Natural killer cell (primary cell): ENCODE measurements at regions not wholly inside any gene's neighbourhood (a gene's known extent, or its start where the extent isn't known, plus 50 kb on each side); places are given as distances from the start of the nearest gene placed in this dataset.

Experiments used
- ATAC-seq, 3 donors: fragments of 150-1000 bp in 2 of 3; fragments of 200-7000 bp in 1 of 3; cut with Tn5 transposase; 1 replicate in 1 of 3; 2 replicates in 2 of 3; pipeline ENCODE4 v1.10.0; 2021; ENCODE audit warnings: mild to moderate bottlenecking in 2 of 3, moderate library complexity in 2 of 3
- DNase-seq, 2 donors: peaks; one replicate each; pipeline versions ENCODE4 v3.0.0 to v3.0.0-alpha.2; 2013 to 2021; ENCODE audit warnings: mixed read lengths in 1 of 2
- H3K27ac ChIP-seq: one replicate; pipeline ENCODE4 v1.5.1; 2013; ENCODE audit warnings: mild to moderate bottlenecking, low read length
- H3K27me3 ChIP-seq: one replicate; pipeline ENCODE4 v1.6.1; 2013; ENCODE audit warnings: low read length; ENCODE audit not compliant: control insufficient read depth, insufficient read depth
- H3K36me3 ChIP-seq: one replicate; pipeline ENCODE4 v1.6.1; 2013; ENCODE audit warnings: low read length; ENCODE audit not compliant: control insufficient read depth, insufficient read depth
- H3K4me1 ChIP-seq: one replicate; pipeline ENCODE4 v1.6.1; 2013; ENCODE audit warnings: low read length; ENCODE audit not compliant: control insufficient read depth, insufficient read depth
- H3K4me3 ChIP-seq: one replicate; pipeline ENCODE4 v1.5.1; 2013; ENCODE audit warnings: low read length
- H3K9me3 ChIP-seq: one replicate; pipeline ENCODE4 v1.6.1; 2013; ENCODE audit warnings: low read length; ENCODE audit not compliant: control insufficient read depth, insufficient read depth
- H3K27ac Mint-ChIP-seq, 2 donors: one replicate each; pipeline ENCODE4 v1.8.0; 2022; ENCODE audit warnings: mild to moderate bottlenecking in 2 of 2, mixed read lengths in 2 of 2, moderate library complexity in 1 of 2
- H3K27me3 Mint-ChIP-seq, 2 donors: one replicate each; pipeline ENCODE4 v1.8.0; 2022; ENCODE audit warnings: low read depth in 2 of 2, mixed read lengths in 2 of 2
- H3K36me3 Mint-ChIP-seq: one replicate; pipeline ENCODE4 v1.8.0; 2022; ENCODE audit warnings: mixed read lengths
- H3K4me1 Mint-ChIP-seq, 2 donors: one replicate each; pipeline ENCODE4 v1.8.0; 2022; ENCODE audit warnings: mixed read lengths in 2 of 2
- H3K4me3 Mint-ChIP-seq: one replicate; pipeline ENCODE4 v1.8.0; 2022; ENCODE audit warnings: mild to moderate bottlenecking, moderate library complexity, mixed read lengths
- H3K9me3 Mint-ChIP-seq, 2 donors: one replicate each; pipeline ENCODE4 v1.8.0; 2022; ENCODE audit warnings: mixed read lengths in 2 of 2
- WGBS: methylation state at CpG from one replicate; pipeline ENCODE4 v1.1.7; 2013; ENCODE audit warnings: missing lambda C conversion rate; ENCODE audit not compliant: insufficient coverage; 5-methylcytosine and 5-hydroxymethylcytosine counted together
- intact Hi-C: fragments of 100-400 bp; cut with micrococcal nuclease; formaldehyde crosslinking; loops from one replicate; pipeline ENCODE4 v1.14.2; 2022
- TF ChIP-seq, protein P1 (sequence below): fragments of 200-600 bp; IDR thresholded peaks from one replicate; pipeline ENCODE4 v1.8.0; 2022; ENCODE audit warnings: antibody characterized with exemption

DNA sequence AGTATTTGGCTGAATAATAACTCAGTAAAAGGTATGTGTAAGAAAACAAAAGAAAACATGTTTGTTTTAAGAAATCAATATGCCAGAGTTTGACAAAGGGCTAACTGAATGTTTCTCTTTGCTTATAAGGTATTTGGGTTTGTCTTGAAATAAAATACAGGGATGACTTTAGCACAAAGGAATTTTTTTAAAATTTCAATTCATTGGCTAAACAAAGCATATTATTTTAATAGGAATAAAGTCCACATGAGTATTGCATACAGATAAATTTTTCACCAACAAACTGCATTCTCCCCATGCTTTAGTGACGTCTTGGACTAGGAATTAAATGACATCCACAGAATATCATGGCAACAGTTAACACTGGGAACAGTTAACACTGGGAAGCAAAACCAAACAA, 480.0 kb upstream of the JAG1 start:
- 90% methylated on average over 1 of the region's 1 CpG for WGBS
- Mint-ChIP-seq H3K36me3 (no peaks in the 10 kb centered on the region), H3K9me3 (peaks cover 0 to 2% of the 10 kb centered on the region in 2 donors), H3K27me3 (no peaks in the 10 kb centered on the region), H3K4me1 (no peaks in the 10 kb centered on the region), H3K27ac (no peak overlapping the region), H3K4me3 (no peak overlapping the region)
- H3K36me3 ChIP-seq, result no peaks in the 10 kb centered on the region
- TF ChIP-seq, protein P1, sequence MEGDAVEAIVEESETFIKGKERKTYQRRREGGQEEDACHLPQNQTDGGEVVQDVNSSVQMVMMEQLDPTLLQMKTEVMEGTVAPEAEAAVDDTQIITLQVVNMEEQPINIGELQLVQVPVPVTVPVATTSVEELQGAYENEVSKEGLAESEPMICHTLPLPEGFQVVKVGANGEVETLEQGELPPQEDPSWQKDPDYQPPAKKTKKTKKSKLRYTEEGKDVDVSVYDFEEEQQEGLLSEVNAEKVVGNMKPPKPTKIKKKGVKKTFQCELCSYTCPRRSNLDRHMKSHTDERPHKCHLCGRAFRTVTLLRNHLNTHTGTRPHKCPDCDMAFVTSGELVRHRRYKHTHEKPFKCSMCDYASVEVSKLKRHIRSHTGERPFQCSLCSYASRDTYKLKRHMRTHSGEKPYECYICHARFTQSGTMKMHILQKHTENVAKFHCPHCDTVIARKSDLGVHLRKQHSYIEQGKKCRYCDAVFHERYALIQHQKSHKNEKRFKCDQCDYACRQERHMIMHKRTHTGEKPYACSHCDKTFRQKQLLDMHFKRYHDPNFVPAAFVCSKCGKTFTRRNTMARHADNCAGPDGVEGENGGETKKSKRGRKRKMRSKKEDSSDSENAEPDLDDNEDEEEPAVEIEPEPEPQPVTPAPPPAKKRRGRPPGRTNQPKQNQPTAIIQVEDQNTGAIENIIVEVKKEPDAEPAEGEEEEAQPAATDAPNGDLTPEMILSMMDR, result no peak
- no peak overlapping the region for H3K27ac ChIP-seq
- no peak for DNase-seq
- no peaks in the 10 kb centered on the region for H3K9me3 ChIP-seq
- intact Hi-C loops, result no loop called here
- ATAC-seq, result no peak
- no peaks in the 10 kb centered on the region for H3K4me1 ChIP-seq
- no peaks in the 10 kb centered on the region for H3K27me3 ChIP-seq
- no peak overlapping the region for H3K4me3 ChIP-seq

DNA sequence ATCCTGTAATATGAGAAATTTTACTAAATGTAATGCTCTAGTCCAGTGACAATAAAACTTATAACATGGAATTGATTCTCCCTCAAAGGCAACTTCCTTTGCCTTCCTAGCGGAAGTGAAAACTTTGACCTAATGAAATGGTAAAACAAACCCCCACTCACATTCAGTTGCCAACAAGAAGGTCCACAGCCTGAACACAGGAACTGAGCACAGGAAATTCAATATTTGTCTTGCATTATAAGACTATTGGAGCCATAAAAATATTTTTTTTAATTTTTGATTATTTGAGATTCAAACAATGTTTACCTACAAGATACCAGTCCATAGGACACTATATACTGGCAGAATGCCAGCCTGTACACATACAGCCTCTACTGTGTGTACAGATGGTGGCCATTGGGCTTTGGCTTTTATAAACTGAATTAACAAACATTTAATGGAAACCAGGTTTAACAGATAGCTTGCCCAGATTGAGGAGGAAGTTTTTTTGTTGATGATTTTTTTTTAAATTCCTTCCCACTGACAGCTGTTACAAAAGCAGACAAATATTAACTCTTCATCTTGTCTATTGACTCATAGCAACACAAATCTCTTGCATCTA, 481.5 kb upstream of the JAG1 start:
- no peaks in the 10 kb centered on the region for H3K4me1 Mint-ChIP-seq
- WGBS, result no CpG with 5 or more reads among the region's 1 CpG

DNA sequence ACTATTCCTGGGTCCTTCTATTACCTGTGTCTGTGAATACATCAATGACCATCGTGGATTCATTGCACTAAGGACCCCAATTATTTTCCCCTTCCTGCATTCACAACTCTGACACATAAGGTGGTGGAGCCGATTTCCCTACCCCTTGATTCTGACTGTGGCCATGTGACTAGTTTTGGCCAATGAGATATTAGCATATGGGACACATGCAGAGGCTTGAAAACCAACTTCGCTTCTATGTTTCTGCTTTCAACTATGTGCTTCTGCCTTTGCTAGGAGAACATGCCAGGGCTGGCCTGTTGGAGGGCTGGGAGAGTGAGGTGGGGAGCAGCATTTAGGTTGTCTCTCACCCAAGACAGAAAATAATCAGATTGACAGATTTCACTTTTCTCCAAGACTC, 483.1 kb upstream of the JAG1 start:
- Mint-ChIP-seq H3K4me3 (no peak overlapping the region), H3K27ac (no peak overlapping the region), H3K36me3 (no peaks in the 10 kb centered on the region), H3K9me3 (peaks cover 0 to 2% of the 10 kb centered on the region in 2 donors), H3K27me3 (no peaks in the 10 kb centered on the region), H3K4me1 (no peaks in the 10 kb centered on the region)
- DNase-seq (no peak), ATAC-seq (no peak)
- WGBS, result 73% methylated on average over 3 of the region's 3 CpGs
- Histone ChIP-seq H3K4me1 (no peaks in the 10 kb centered on the region), H3K27me3 (no peaks in the 10 kb centered on the region), H3K36me3 (no peaks in the 10 kb centered on the region), H3K9me3 (no peaks in the 10 kb centered on the region), H3K27ac (no peak overlapping the region), H3K4me3 (no peak overlapping the region)
- TF ChIP-seq, protein P1, result no peak
- intact Hi-C loops, result no loop called here

More for the DNA sequence above, 481.5 kb upstream of the JAG1 start:
- Mint-ChIP-seq H3K9me3 (peaks cover 0 to 2% of the 10 kb centered on the region in 2 donors), H3K36me3 (no peaks in the 10 kb centered on the region), H3K27me3 (no peaks in the 10 kb centered on the region), H3K27ac (no peak overlapping the region), H3K4me3 (no peak overlapping the region)
- H3K27me3 ChIP-seq, result no peaks in the 10 kb centered on the region
- no peak for DNase-seq
- intact Hi-C loops, result no loop called here
- TF ChIP-seq, protein P1, result no peak
- no peaks in the 10 kb centered on the region for H3K4me1 ChIP-seq
- H3K9me3 ChIP-seq, result no peaks in the 10 kb centered on the region
- no peak overlapping the region for H3K4me3 ChIP-seq
- no peaks in the 10 kb centered on the region for H3K36me3 ChIP-seq
- no peak for ATAC-seq
- no peak overlapping the region for H3K27ac ChIP-seq

DNA sequence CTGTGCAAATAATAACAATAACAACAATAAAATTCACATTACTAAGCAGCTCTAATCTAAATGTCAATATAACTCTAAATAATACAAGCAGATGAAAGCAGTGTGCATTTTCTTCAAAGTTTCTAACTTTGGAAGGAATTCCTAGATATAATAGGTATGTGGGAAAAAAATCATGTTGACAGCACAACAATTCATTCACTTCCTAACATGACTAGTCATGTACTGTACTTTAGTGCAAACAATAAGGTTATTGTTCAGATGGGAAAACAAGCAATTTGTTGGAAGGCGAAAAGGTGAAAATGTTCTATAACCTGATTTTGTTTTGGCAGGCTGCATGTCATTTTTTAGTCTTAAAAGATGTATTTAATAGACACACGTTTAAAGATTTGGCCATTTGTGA, 484.3 kb upstream of the JAG1 start:
- Histone ChIP-seq H3K4me1 (no peaks in the 10 kb centered on the region), H3K9me3 (no peaks in the 10 kb centered on the region), H3K27ac (no peak overlapping the region), H3K4me3 (no peak overlapping the region), H3K36me3 (no peaks in the 10 kb centered on the region), H3K27me3 (no peaks in the 10 kb centered on the region)
- TF ChIP-seq, protein P1, result no peak
- Mint-ChIP-seq H3K27ac (no peak overlapping the region), H3K9me3 (peaks cover 0 to 2% of the 10 kb centered on the region in 2 donors), H3K27me3 (no peaks in the 10 kb centered on the region), H3K4me1 (no peaks in the 10 kb centered on the region), H3K36me3 (no peaks in the 10 kb centered on the region), H3K4me3 (no peak overlapping the region)
- ATAC-seq, result no peak
- no peak for DNase-seq
- intact Hi-C loops, result no loop called here
- WGBS, result 82% methylated on average over 1 of the region's 2 CpGs
